Panc1 (cell line): ENCODE measurements at regions not wholly inside any gene's neighbourhood (a gene's known extent, or its start where the extent isn't known, plus 50 kb on each side); places are given as distances from the start of the nearest gene placed in this dataset.

Source experiments
- CTCF ChIP-seq: fragments of 450-650 bp; IDR thresholded peaks from 2 replicates; pipeline ENCODE4 v1.5.1; 2017; ENCODE audit warnings: mild to moderate bottlenecking
- POLR2AphosphoS5 ChIP-seq: IDR thresholded peaks from 2 replicates; pipeline ENCODE4 v1.6.1; 2012; ENCODE audit warnings: mild to moderate bottlenecking, low read depth, low read length, moderate library complexity
- REST ChIP-seq, 2 experiments: IDR thresholded peaks; 2 replicates each; pipeline ENCODE4 v1.6.1; 2011 to 2012; ENCODE audit warnings: low read depth in 2 of 2, control low read depth in 1 of 2, low read length in 1 of 2, mild to moderate bottlenecking in 1 of 2, moderate library complexity in 1 of 2; ENCODE audit not compliant: insufficient read depth in 1 of 2
- SIN3A ChIP-seq: IDR thresholded peaks from 2 replicates; pipeline ENCODE4 v1.6.1; 2012; ENCODE audit warnings: low read depth, mild to moderate bottlenecking, low read length, moderate library complexity, borderline replicate concordance; ENCODE audit not compliant: insufficient read depth
- TCF7L2 ChIP-seq: IDR thresholded peaks from 2 replicates; pipeline ENCODE4 v1.6.1; 2011; ENCODE audit warnings: mild to moderate bottlenecking, low read depth, low read length, inconsistent platforms

- TF ChIP-seq CTCF: no peak
- TF ChIP-seq POLR2AphosphoS5: no peak
- no peak for TF ChIP-seq SIN3A
- no peak for TF ChIP-seq REST (IDR thresholded peaks at IDR 0.05; ENCODE audit: insufficient read depth in 1 of 2, low read depth in 2 of 2, low read length in 1 of 2)
- TF ChIP-seq TCF7L2: no peak
These were observed 117.7 kb upstream of the KLF8 start for GRCh38 chrX:56114437-56114787.
